GM18507 (cell line): ENCODE measurements at regions not wholly inside any gene's neighbourhood (a gene's known extent, or its start where the extent isn't known, plus 50 kb on each side); places are given as distances from the start of the nearest gene placed in this dataset.
"Not testable (repeated sequence)": the region's sequence is repeated elsewhere in the genome, so short reads cannot be mapped to it uniquely, and the experiment has no call there.

Experiments used
- DNase-seq: peaks from one replicate; pipeline ENCODE4 v3.0.0; 2011; ENCODE audit warnings: low read depth; ENCODE audit not compliant: insufficient read length; ENCODE audit errors: extremely low spot score
- FAIRE-seq: peaks from 2 replicates; lab custom pipeline; 2011; peaks lifted over from hg19 to GRCh38; lab: Jason Lieb, UNC

GRCh38 chr2:221944452-221944851 lies 354.3 kb downstream of the PAX3 start:
- FAIRE-seq, DNase-seq: not testable (repeated sequence)

DNA sequence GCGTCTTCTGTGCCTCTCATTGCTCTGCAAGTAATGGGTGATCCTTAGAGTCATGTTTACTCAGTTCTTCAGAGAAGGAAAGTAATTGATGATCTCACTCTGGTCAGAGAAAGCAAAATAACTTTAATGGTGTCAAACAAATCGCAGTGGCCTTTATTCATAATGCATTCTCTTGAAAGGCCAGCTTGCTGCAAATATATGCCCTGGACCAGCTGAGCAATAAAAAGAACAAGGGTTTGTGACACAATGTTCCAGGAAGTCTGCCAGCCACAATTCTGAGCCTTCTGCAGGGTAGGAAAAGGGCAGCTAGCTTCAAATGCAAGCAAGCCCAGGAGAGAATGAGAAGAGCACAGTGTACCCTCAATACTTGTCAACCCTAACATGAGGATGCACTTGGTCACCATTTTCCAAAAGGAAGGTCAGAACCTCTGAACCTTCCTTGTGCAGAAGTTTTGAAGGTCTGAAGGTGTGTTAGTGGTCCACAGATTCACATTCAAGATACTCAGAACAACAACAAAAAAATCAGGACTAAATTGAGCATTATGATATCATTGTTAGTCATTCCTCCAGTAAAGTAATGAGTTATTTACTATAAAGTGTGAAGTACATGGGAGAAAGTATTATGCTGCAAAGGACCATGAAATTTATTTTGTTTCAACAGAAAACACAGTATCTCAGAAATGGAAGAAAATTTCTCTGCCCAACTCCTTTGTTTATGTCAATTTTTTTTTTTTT lies 355.6 kb downstream of the PAX3 start:
- DNase-seq (no peak), FAIRE-seq (no peak)

DNA sequence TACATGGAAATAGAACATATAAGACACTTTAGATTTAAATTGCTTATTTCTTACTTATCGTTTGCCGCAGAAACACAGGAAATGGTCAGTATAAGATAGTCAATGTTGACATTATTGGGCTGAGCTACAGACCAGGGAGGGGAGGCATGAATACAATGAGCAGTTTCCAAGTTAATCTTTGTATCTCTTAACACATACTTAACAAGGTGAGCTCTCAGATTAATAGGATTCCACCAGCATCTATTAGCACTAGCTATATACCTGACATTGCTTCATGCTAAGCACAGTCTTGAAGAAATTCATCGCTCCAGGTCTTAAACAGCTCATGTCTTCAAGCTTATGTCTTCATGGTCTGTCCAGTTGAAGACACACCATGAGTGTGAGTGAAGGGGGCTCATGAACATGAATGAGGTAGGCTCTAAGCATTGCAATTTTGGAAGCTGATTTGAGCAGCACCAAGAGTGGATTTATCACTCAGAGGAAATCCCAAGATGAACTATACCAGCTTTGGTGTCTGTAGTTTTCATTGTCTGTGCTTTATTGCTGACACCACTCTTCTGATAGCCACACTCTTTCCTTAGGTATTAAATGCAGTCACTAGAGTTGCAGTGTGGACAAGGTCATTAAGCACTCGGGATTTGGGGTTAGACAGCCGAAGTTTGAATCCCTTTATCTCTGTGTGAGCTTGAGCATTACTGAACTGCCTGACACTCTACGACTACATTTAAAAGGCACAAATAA lies 359.3 kb upstream of the EPHA4 start:
- FAIRE-seq (no peak), DNase-seq (no peak)

DNA sequence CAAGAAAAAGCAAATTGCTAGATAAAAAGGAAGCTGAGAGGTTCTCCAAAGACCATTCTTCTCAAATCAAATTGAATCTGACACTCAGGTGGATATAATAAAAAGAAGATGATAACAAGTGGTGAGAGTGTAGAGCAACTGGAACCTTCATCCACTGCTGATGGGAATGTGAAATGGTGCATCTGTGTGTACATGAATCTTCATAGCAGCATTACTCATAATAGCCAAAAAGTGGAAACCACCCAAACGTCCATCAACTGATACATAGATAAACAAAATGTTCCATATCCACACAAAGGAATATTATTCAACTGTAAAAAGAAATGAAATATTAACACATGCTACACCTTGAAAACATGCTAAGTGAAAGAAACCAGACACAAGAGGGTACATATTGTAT lies 357.2 kb upstream of the EPHA4 start:
- no peak for DNase-seq
- FAIRE-seq = no peak

- no peak for DNase-seq
- no peak for FAIRE-seq
These were observed 354.2 kb upstream of the EPHA4 start for GRCh38 chr2:221926327-221926726.

DNA sequence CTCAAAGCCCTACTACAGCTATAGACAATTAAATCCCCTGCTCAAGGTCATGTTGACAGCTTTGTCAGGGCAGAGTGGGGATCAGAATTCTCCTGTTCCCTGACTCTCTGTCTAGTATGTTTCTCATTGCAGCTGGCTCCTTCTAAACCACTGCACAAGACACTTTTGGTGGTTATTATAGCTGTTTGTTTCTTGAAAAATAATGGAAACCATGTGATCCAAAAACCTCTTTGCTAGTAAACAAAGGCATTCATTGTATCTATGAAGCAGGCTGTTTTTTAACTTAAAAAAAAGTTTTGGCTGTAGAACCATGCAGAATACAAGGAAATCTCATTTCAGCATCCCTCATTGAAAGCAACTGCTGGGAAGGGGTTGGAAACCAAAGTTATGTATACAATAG lies 352.5 kb upstream of the EPHA4 start:
- DNase-seq = no peak
- FAIRE-seq = no peak

DNA sequence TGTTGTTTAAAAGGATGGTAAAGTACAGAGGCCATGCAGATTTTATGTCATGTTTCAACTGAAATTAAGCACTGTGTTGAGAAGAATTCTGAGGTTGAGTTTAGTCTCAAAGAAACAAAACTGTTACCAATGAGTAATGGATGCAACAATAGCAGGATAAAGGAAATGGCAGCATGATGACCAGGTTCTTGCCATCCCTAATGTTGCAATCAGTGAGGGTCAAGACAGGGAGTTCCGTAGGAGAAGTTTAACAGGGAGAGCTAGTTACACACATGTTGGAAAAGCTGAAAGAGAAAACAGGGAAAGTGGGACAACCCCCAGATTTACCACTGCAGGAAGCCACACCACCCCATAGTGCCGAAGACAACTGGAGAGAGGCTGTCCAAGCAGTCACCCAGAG lies 343.8 kb upstream of the EPHA4 start:
- FAIRE-seq = no peak
- DNase-seq = no peak

DNA sequence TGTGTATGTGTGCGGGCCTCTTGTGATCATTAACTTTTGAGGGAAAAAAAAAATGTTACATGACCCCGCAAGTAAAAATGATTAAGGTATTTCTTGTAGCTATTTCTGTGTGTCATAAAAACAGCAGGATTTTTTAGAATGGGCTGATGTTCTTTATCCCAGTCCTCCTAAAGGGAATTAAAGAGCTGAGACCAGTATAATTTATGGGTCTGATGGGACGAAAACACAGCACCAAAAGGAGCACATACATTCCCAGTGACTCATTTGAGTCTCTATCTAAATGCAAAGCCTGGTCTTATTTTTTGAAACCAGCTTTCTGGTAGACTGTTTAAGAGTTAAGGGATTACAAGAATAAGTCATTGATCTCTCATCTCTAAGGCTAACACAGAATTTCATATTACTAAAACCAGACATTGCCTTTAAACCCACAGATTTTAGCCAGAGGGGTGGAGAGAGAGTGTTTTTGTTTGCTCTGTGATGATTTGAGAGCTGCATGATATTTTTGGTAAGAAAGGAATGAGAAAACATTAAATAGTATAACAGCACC lies 342.3 kb upstream of the EPHA4 start:
- FAIRE-seq (no peak), DNase-seq (no peak)

- DNase-seq (no peak), FAIRE-seq (no peak)
These were observed 339.8 kb upstream of the EPHA4 start for GRCh38 chr2:221911890-221912289.

- no peak for FAIRE-seq
- DNase-seq = no peak
These were observed 339.2 kb upstream of the EPHA4 start for GRCh38 chr2:221911321-221911720.

DNA sequence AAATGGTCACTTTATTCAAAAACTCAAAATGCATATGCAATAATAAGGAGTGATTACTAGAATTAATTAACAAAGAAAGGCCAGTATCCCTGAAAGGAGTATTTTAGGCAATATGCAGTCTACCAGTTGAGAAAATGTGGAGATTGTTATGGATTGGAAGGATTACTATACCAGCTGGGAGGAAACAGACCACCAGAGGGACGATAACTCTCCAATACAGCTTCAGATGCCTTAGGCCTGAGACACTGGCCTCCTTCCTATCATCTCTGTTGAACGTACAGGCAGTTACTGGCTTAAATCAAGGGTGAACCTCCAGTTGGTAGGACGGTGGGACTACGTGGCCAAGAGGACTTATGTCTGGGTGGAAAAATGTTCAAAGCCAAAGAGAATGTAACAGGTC lies 336.4 kb upstream of the EPHA4 start:
- DNase-seq = no peak
- no peak for FAIRE-seq

DNA sequence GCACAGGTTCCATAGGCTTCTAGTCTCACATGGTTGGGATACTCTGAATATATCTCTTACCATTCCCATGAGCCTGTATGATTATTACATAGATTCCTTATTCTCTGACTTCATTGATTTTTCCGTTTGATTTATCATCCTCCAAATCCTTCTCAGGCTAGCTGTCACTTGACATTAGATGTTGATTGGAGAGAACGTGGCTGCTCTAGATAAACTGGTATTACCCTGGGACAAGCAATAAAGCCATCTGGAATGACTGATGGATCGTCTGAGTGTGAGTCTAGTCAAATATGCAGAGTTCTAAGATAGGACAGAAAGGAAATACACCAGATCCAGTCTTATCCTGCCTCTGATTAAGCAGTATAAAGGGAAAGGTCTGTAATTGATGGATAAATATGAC lies 325.6 kb upstream of the EPHA4 start:
- DNase-seq (no peak), FAIRE-seq (no peak)

DNA sequence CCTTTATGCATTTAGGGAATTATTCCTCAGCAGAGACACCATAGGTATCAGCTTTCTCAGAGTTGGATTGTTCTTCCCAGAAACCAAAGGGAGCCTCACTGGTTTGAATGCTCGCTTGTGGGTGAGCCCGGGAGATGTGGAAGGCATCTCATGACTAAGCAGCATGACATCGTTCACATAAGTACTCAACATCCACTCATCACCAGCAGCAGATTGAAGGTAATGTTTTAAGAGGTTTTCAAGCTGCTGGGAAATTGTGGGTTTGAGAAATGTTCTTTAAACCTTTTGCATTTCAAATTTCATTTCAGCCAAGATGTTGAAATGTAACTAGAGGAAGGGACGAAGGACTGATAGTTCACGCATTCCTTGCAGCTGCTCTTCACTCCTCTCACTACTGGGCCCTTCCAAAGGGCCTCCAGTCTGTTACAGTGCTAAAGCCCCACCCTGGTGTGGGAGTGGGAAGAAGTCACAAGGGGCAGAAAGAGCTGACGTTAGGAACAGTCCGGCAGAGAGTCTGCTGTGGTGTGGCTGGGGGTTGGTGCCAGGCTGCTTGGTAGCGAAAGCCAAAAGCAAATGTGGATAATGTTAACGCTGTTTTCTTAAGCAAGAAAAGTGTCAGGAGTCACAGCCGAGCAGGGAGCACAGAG lies 324.5 kb upstream of the EPHA4 start:
- FAIRE-seq (no peak), DNase-seq (no peak)

GRCh38 chr2:221895366-221896121 lies 323.4 kb upstream of the EPHA4 start:
- no peak for FAIRE-seq
- no peak for DNase-seq

GRCh38 chr2:221893501-221893900 lies 321.4 kb upstream of the EPHA4 start:
- FAIRE-seq (no peak), DNase-seq (no peak)

- FAIRE-seq = not testable (repeated sequence)
These were observed 319.9 kb upstream of the EPHA4 start for GRCh38 chr2:221892006-221892405.

GRCh38 chr2:221883976-221884375 lies 311.9 kb upstream of the EPHA4 start:
- FAIRE-seq (no peak), DNase-seq (no peak)

More at GRCh38 chr2:221892006-221892405, 319.9 kb upstream of the EPHA4 start:
- DNase-seq = not testable (repeated sequence)

DNA sequence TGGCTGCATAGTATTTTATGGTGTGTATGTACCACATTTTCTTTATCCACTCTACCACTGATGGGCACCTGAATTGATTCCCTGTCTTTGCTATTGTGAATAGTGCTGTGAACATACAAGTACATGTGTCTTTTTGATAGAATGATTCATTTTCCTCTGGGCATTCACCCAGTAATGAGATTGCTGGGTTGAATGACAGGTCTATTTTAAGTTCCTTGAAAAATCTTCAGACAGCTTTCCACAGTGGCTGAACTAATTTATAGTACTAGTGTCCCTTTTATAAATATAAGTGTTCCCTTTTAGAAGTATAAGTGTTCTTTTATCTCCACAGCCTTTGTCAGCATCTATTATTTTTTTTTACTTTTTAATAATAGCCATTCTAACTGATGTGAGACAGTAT lies 303.9 kb upstream of the EPHA4 start:
- DNase-seq (no peak), FAIRE-seq (no peak)

DNA sequence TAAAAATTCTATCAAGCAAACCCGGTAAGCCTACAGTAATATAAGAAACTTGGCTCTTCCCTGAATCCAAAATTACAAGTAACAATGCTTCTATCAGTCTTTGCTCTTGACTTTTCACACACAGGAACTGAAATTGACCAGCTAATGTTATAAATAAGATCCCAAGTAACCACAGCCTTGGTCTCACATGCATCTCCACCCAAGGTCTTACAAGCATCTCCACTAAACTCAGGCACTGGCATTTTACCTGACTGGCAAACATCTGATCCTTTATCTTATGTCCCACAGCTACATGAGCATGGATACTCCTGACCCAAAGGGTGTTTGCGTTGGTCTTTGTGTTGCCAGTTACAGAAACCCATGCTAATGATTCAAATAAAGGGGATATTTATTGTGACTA lies 302.3 kb upstream of the EPHA4 start:
- DNase-seq (no peak), FAIRE-seq (no peak)

DNA sequence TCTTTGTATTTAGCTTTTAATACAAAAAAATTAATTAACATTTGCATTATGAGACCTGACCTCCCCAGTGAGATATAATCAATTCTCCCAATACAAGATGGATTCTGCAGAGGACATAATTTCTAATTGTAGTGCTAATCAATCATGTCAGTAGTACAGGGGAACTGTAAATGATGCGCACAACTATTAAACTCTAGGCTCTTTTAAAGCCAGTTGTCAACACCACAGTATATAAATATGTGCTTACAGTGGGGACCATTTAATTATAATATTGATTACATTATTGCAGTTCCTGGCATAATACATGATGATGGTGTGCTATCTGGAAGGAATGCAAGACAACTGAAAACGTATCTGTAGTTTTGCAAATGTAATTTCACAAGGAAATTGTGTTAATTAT lies 285.6 kb upstream of the EPHA4 start:
- DNase-seq = no peak
- no peak for FAIRE-seq
